ENCODE measurements at regions not wholly inside any gene's neighbourhood (a gene's known extent, or its start where the extent isn't known, plus 50 kb on each side); places are given as distances from the start of the nearest gene placed in this dataset.

GRCh38 chr1:221625026-221625425 lies 116.9 kb downstream of the DUSP10 start:
- no peak for TF ChIP-seq CTCF (IDR thresholded peaks at IDR 0.05; ENCODE audit: insufficient read depth, low read depth, low read length)
- no peak for TF ChIP-seq EZH2 (IDR thresholded peaks at IDR 0.05; ENCODE audit: insufficient read depth, low read length)

Data from astrocyte (in vitro differentiated cells and primary cell).